Heart right ventricle (tissue), 16 donors: ENCODE measurements at regions not wholly inside any gene's neighbourhood (a gene's known extent, or its start where the extent isn't known, plus 50 kb on each side); places are given as distances from the start of the nearest gene placed in this dataset.

ENCODE experiments used
- ATAC-seq, 8 donors: fragments of 200-7000 bp; cut with Tn5 transposase; one replicate each; pipeline ENCODE4 v1.9.1; 2020; ENCODE audit warnings: mild to moderate bottlenecking in 8 of 8, moderate library complexity in 8 of 8, moderate number of reproducible peaks in 1 of 8
- DNase-seq, 2 donors: peaks; one replicate each; pipeline ENCODE4 v3.0.0-alpha.2; 2020
- H3K27ac ChIP-seq, 10 donors: fragments of 200-600 bp; sonication (generic) in 2 of 10; one replicate each; pipeline versions ENCODE4 v1.5.0 to v1.8.0; 2020 to 2022; ENCODE audit warnings: mild to moderate bottlenecking in 3 of 10
- H3K27me3 ChIP-seq, 7 donors: fragments of 200-600 bp; one replicate each; pipeline ENCODE4 v1.8.0; 2021 to 2022; ENCODE audit warnings: mild to moderate bottlenecking in 2 of 7
- H3K36me3 ChIP-seq, 9 donors: fragments of 200-600 bp; sonication (generic) in 1 of 9; one replicate each; pipeline versions ENCODE4 v1.5.0 to v1.8.0; 2020 to 2022; ENCODE audit warnings: mild to moderate bottlenecking in 2 of 9
- H3K4me1 ChIP-seq, 9 donors: fragments of 200-600 bp; sonication (generic) in 1 of 9; one replicate each; pipeline versions ENCODE4 v1.5.0 to v1.8.0; 2020 to 2022; ENCODE audit warnings: mild to moderate bottlenecking in 4 of 9
- H3K4me3 ChIP-seq, 10 donors: fragments of 200-600 bp; sonication (generic) in 2 of 10; one replicate each; pipeline versions ENCODE4 v1.5.0 to v1.8.0; 2020 to 2022; ENCODE audit warnings: mild to moderate bottlenecking in 7 of 10, moderate library complexity in 2 of 10
- H3K9me3 ChIP-seq, 11 donors: fragments of 200-600 bp in 10 of 11; sonication (generic) in 2 of 11; one replicate each; pipeline versions ENCODE4 v1.5.0 to v1.8.0; 2013 to 2022; ENCODE audit warnings: mild to moderate bottlenecking in 2 of 11, control low read depth in 1 of 11, moderate library complexity in 1 of 11
- WGBS, 2 donors: extraction: QIAGEN DNeasy Blood & Tissue Kit; methylation state at CpG; one replicate each; pipeline ENCODE4 v1.1.7; 2013; ENCODE audit warnings: inconsistent platforms in 1 of 2; 5-methylcytosine and 5-hydroxymethylcytosine counted together
- intact Hi-C, 10 donors: fragments of 100-400 bp; cut with DNase I; formaldehyde crosslinking; loops; one replicate each; pipeline versions ENCODE4 v1.11.1 to v1.14.2; 2022
- TF ChIP-seq, protein P1 (sequence below), 9 donors: fragments of 200-600 bp; sonication (generic) in 2 of 9; IDR thresholded peaks; one replicate each; pipeline versions ENCODE4 v1.5.0 to v1.8.0; 2021 to 2022; ENCODE audit warnings: antibody characterized with exemption in 9 of 9, mild to moderate bottlenecking in 5 of 9, moderate library complexity in 1 of 9
- donor health status: Arrhythmogenic right ventricular cardiomyopathy.
- donor health status: ischemic (EF 13 %, LVEDD 7.1; RV severe dilation, severe dysfunction).
- donor health status: healthy with polysubstance abuse.
- donor health status: DM: no; HTN: yes; CAD: no.
- donor health status: DM: no; HTN: no; CAD: no.
- donor health status: ischemic (EF 25% LVEDD 6.9; RV normal size, moderate dysfunction).
- donor health status: ischemic (EF 25% LVEDD 5.7; RV mildly dilated, moderate dysfunction).
- donor health status: healthy.
- donor health status: DM: yes; HTN: yes; CAD: no.
- donor health status: Ischemic cardiomyopathy.
- donor health status: ischemic (EF 35%, LVEDD 5.7; RV mildly dilated, moderate dysfunction).
- donor health status: nonischemic (EF 11% LVEDD 7.7; RV severe dilation, severe dysfunction).
- donor health status: DM: yes; HTN: yes; CAD: no.
- donor health status: PGD.
- donor health status: ischemic (EF 29% LVEDD 5.4; RV normal size, mild dysfunction).
- donor health status: nonischemic (EF 23%, LVEDD 6.1; RV moderate dilation, normal function).

DNA sequence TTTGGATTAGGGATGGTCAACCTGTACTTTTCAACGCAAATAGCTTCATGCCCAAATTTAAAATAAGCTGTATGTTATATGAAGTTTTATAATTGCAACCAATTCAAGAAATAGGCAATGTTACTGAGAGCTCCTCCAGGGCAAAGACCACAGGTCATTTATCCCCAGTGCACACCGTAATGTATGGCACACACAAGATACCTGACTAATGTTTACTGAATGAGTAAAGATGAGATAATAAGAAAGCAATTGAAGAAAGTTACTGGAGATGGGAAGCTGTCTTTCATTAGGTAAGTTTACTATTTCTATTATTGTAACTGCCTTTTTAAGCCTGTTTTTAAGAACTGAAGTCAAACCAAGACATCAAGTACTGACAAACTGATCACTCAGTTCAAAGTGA lies 184.5 kb upstream of the VRK2 start:
- Histone ChIP-seq H3K36me3 (no peaks in the 10 kb centered on the region), H3K9me3 (no peaks in the 10 kb centered on the region), H3K4me1 (no peaks in the 10 kb centered on the region), H3K4me3 (no peak overlapping the region), H3K27me3 (no peaks in the 10 kb centered on the region), H3K27ac (no peak overlapping the region)
- ATAC-seq: no peak
- WGBS, 2 donors: 86 to 93% methylated on average over 2 of the region's 2 CpGs
- TF ChIP-seq, protein P1, sequence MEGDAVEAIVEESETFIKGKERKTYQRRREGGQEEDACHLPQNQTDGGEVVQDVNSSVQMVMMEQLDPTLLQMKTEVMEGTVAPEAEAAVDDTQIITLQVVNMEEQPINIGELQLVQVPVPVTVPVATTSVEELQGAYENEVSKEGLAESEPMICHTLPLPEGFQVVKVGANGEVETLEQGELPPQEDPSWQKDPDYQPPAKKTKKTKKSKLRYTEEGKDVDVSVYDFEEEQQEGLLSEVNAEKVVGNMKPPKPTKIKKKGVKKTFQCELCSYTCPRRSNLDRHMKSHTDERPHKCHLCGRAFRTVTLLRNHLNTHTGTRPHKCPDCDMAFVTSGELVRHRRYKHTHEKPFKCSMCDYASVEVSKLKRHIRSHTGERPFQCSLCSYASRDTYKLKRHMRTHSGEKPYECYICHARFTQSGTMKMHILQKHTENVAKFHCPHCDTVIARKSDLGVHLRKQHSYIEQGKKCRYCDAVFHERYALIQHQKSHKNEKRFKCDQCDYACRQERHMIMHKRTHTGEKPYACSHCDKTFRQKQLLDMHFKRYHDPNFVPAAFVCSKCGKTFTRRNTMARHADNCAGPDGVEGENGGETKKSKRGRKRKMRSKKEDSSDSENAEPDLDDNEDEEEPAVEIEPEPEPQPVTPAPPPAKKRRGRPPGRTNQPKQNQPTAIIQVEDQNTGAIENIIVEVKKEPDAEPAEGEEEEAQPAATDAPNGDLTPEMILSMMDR (IDR thresholded peaks at IDR 0.05): no peak
- no peak for DNase-seq
- intact Hi-C loops: no loop called here

DNA sequence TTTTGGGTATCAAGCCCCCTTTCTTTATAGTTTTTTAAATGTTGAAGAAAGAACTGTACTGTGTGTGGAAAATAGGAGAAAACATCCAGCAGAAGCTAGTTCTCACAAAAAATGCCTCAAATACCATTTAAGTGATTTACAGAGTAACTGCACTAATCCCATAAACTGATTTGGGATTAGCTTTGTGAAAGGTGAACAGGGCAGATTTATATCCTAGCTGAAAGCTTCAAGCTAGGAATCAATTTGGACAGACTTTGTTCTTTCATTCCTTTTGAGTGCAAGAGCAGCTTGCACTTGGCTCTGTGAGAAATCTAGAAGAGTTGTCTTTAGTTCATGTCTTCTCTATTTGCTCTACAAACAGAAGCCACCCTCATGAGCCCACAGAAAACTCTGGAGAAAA lies 183.9 kb upstream of the VRK2 start:
- Histone ChIP-seq H3K4me3 (no peak overlapping the region), H3K27me3 (no peaks in the 10 kb centered on the region), H3K27ac (no peak overlapping the region), H3K4me1 (no peaks in the 10 kb centered on the region), H3K36me3 (no peaks in the 10 kb centered on the region), H3K9me3 (no peaks in the 10 kb centered on the region)
- intact Hi-C loops: no loop called here
- ATAC-seq: no peak
- no peak for DNase-seq
- TF ChIP-seq, protein P1 (IDR thresholded peaks at IDR 0.05): no peak

DNA sequence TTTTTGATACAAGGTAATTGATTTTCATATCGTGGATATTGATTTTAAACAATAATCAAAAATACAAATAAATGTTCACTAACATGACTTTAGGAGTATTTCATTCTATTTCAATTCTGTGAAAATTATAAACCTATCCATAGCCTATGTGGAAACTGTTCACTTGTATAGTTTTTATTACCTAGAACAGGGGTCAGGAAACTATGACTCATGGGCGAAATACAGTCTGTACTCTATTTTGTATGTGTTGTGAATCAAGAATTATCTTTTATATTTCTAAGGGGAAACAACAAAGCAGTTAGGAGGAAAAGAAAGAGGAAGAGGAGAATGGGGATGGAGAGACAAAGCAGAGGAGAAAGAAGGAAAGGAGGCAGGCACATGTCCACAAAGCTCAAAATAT lies 181.7 kb upstream of the VRK2 start:
- no peaks in the 10 kb centered on the region for H3K36me3 ChIP-seq
- H3K27ac ChIP-seq: no peak overlapping the region
- TF ChIP-seq, protein P1 (IDR thresholded peaks at IDR 0.05): no peak
- 91 to 92% methylated on average over 2 of the region's 2 CpGs for WGBS, 2 donors
- intact Hi-C loops: no loop called here
- no peaks in the 10 kb centered on the region for H3K4me1 ChIP-seq
- H3K9me3 ChIP-seq: no peaks in the 10 kb centered on the region
- DNase-seq (no peak), ATAC-seq (no peak)
- no peaks in the 10 kb centered on the region for H3K27me3 ChIP-seq
- H3K4me3 ChIP-seq: no peak overlapping the region

DNA sequence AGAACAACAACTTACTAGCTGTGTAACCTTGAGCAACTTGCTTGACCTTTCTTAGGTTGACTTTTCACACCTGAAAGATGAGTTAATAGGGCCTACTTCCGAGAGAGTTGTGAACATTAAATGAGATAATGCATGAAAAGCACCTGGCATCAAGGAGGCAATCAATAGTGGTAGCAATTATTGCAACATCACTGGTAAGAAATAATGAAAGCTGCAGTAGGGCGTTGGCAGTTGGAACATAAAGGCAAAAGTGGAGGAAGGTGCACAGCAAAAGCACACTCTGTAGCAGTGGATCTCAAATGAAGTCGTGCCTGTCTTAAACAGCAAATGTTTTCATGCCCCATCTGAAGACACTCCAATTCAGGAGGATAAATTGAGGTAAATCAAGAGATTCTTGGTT lies 178.9 kb upstream of the VRK2 start:
- TF ChIP-seq, protein P1 (IDR thresholded peaks at IDR 0.05): no peak
- ATAC-seq (no peak), DNase-seq (no peak)
- no peak overlapping the region for H3K27ac ChIP-seq
- intact Hi-C loops: no loop called here
- no peak overlapping the region for H3K4me3 ChIP-seq
- no peaks in the 10 kb centered on the region for H3K36me3 ChIP-seq
- no peaks in the 10 kb centered on the region for H3K4me1 ChIP-seq
- H3K27me3 ChIP-seq: no peaks in the 10 kb centered on the region
- H3K9me3 ChIP-seq: no peaks in the 10 kb centered on the region
- WGBS, 2 donors: 78 to 89% methylated on average over 3 of the region's 3 CpGs

DNA sequence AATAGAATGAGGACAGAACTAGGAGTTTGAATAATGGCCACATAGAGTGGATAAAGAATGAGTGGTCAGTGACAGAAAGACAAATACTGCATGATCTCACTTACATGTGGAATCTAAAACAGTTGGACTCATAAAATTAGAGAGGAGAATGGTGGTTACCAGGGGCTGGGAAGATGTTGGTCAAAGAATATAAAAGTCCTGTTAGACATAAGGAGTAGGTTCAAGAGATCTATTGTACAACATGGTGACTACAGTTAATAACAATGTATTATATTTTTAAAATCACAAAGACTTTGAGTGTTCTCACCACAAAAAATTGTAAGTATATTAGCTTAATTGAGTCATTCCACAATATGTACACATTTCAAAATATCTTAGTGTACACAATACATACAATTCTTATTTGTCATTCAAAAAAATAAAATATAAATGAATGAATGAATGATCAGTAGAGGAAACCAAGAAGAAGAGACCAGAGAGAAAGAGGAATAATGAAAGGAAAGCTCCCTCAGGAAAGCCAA lies 177.9 kb upstream of the VRK2 start:
- Histone ChIP-seq H3K27me3 (no peaks in the 10 kb centered on the region), H3K27ac (no peak overlapping the region), H3K4me3 (no peak overlapping the region), H3K9me3 (no peaks in the 10 kb centered on the region), H3K36me3 (no peaks in the 10 kb centered on the region), H3K4me1 (no peaks in the 10 kb centered on the region)
- ATAC-seq (no peak), DNase-seq (no peak)
- intact Hi-C loops: no loop called here
- TF ChIP-seq, protein P1 (IDR thresholded peaks at IDR 0.05): no peak
